ENCODE measurements at regions not wholly inside any gene's neighbourhood (a gene's known extent, or its start where the extent isn't known, plus 50 kb on each side); places are given as distances from the start of the nearest gene placed in this dataset.

GRCh38 chr10:21257919-21258318, 267.6 kb downstream of the SKIDA1 start:
- TF ChIP-seq CTCF (IDR thresholded peaks at IDR 0.05) (no peak), POLR2AphosphoS5 (IDR thresholded peaks at IDR 0.05) (no peak), POLR2A (IDR thresholded peaks at IDR 0.05) (no peak)
